SK-N-SH (cell line): ENCODE measurements at regions not wholly inside any gene's neighbourhood (a gene's known extent, or its start where the extent isn't known, plus 50 kb on each side); places are given as distances from the start of the nearest gene placed in this dataset.
"Not testable (repeated sequence)": the region's sequence is repeated elsewhere in the genome, so short reads cannot be mapped to it uniquely, and the experiment has no call there.

ENCODE experiments used
- CHD2 ChIP-seq: fragments of 150-350 bp; IDR thresholded peaks from 2 replicates; pipeline ENCODE4 v1.6.1; 2018; ENCODE audit warnings: low read length; ENCODE audit not compliant: partially characterized antibody
- CTCF ChIP-seq: fragments of 200-600 bp; sonication (generic); IDR thresholded peaks from 2 replicates; pipeline ENCODE4 v1.6.1; 2017; ENCODE audit warnings: antibody characterized with exemption, mild to moderate bottlenecking, moderate library complexity
- EP300 ChIP-seq, 2 experiments: IDR thresholded peaks; 2 replicates each; pipeline versions ENCODE4 v1.4.0 to v1.6.1; 2012; ENCODE audit warnings: borderline replicate concordance in 1 of 2, low read depth in 1 of 2, low read length in 1 of 2
- FOSL2 ChIP-seq: IDR thresholded peaks from 2 replicates; pipeline ENCODE4 v1.4.0; 2012; ENCODE audit warnings: low read depth, mild to moderate bottlenecking, moderate library complexity, borderline replicate concordance
- GABPA ChIP-seq: IDR thresholded peaks from 2 replicates; pipeline ENCODE4 v1.4.0; 2012; ENCODE audit warnings: low read depth, mild to moderate bottlenecking
- NFIC ChIP-seq: IDR thresholded peaks from 2 replicates; pipeline ENCODE4 v1.4.0; 2012; ENCODE audit warnings: borderline replicate concordance
- POLR2AphosphoS5 ChIP-seq: IDR thresholded peaks from 2 replicates; pipeline ENCODE4 v1.6.1; 2012; ENCODE audit warnings: low read depth, low read length
- RFX5 ChIP-seq: IDR thresholded peaks from 2 replicates; pipeline ENCODE4 v1.6.1; 2012; ENCODE audit warnings: mild to moderate bottlenecking, improper control_type of control experiment, low read length
- TAF1 ChIP-seq: IDR thresholded peaks from 2 replicates; pipeline ENCODE4 v1.6.1; 2012; ENCODE audit warnings: low read depth, mild to moderate bottlenecking, low read length, moderate library complexity, borderline replicate concordance
- TEAD4 ChIP-seq: IDR thresholded peaks from 2 replicates; pipeline ENCODE4 v1.4.0; 2012; ENCODE audit warnings: mild to moderate bottlenecking, borderline replicate concordance; ENCODE audit not compliant: insufficient read depth
- USF2 ChIP-seq: fragments of 150-350 bp; IDR thresholded peaks from 2 replicates; pipeline ENCODE4 v1.6.1; 2017; ENCODE audit warnings: antibody characterized with exemption, low read length, low read depth, borderline replicate concordance
- YY1 ChIP-seq: IDR thresholded peaks from 2 replicates; pipeline ENCODE4 v1.4.0; 2012; ENCODE audit warnings: low read depth, mild to moderate bottlenecking

GRCh38 chr3:99294092-99294491 is 344.3 kb upstream of the COL8A1 start:
- not testable (repeated sequence) for TF ChIP-seq RFX5; USF2; NFIC; CHD2; YY1; POLR2AphosphoS5; FOSL2; CTCF; TAF1; EP300 (IDR thresholded peaks at IDR 0.05; ENCODE audit: borderline replicate concordance in 1 of 2, low read depth in 1 of 2, low read length in 1 of 2); GABPA; TEAD4
